Astrocyte (in vitro differentiated cells and primary cell): ENCODE measurements at regions not wholly inside any gene's neighbourhood (a gene's known extent, or its start where the extent isn't known, plus 50 kb on each side); places are given as distances from the start of the nearest gene placed in this dataset.

Experiments used
- EZH2 ChIP-seq: IDR thresholded peaks from 2 replicates; pipeline ENCODE4 v1.6.1; 2012; ENCODE audit warnings: mild to moderate bottlenecking, low read length, inconsistent platforms; ENCODE audit not compliant: insufficient read depth
- TF ChIP-seq, protein P1 (sequence below): IDR thresholded peaks from 2 replicates; pipeline ENCODE4 v1.5.1; 2011; ENCODE audit warnings: low read depth, mild to moderate bottlenecking, inconsistent platforms, low read length, moderate library complexity; ENCODE audit not compliant: insufficient read depth

DNA sequence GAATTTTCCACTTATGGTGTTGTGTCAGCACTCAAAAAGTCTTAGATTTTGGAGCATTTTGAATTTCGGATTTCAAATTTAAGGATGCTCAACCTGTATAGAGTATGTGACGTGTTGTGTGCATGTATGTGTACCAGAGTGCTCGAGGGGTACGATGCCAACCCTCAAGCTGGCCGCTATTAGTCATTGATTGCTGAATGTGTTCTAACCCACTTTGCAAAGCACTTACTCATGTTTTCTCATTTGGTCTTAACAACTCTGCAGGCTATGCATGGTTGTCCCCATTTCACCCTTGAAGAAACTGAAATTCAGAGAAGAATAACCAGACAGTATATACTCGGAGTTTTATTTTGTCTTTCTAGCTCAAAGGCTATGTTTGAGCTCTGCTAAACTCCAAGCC is 196.4 kb upstream of the TENM4 start:
- TF ChIP-seq, protein P1, sequence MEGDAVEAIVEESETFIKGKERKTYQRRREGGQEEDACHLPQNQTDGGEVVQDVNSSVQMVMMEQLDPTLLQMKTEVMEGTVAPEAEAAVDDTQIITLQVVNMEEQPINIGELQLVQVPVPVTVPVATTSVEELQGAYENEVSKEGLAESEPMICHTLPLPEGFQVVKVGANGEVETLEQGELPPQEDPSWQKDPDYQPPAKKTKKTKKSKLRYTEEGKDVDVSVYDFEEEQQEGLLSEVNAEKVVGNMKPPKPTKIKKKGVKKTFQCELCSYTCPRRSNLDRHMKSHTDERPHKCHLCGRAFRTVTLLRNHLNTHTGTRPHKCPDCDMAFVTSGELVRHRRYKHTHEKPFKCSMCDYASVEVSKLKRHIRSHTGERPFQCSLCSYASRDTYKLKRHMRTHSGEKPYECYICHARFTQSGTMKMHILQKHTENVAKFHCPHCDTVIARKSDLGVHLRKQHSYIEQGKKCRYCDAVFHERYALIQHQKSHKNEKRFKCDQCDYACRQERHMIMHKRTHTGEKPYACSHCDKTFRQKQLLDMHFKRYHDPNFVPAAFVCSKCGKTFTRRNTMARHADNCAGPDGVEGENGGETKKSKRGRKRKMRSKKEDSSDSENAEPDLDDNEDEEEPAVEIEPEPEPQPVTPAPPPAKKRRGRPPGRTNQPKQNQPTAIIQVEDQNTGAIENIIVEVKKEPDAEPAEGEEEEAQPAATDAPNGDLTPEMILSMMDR, result no peak
- TF ChIP-seq EZH2, result no peak
